LNCAP (cell line): ENCODE measurements at regions not wholly inside any gene's neighbourhood (a gene's known extent, or its start where the extent isn't known, plus 50 kb on each side); places are given as distances from the start of the nearest gene placed in this dataset.

ENCODE experiments used
- TF ChIP-seq, protein P1 (sequence below): fragments of 450-650 bp; IDR thresholded peaks from 2 replicates; pipeline ENCODE4 v1.5.1; 2017; ENCODE audit warnings: mild to moderate bottlenecking

DNA sequence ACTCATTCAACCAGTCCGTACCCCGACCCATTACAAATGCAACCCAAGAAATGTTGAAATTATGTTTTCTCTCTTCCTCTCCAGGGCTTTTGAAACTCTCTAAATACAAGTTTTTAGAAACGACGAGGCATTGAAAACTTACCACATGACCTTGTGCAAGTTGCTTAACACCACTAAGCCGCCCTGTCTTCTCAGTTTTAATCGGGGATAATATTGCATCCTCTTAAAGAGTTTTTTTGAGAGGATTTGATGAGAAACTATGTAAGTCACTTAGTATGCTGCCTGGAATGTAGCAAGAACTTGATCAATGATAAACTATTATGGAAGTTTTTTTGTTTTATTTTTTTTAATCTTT, 149.0 kb upstream of the FAM20A start:
- TF ChIP-seq, protein P1, sequence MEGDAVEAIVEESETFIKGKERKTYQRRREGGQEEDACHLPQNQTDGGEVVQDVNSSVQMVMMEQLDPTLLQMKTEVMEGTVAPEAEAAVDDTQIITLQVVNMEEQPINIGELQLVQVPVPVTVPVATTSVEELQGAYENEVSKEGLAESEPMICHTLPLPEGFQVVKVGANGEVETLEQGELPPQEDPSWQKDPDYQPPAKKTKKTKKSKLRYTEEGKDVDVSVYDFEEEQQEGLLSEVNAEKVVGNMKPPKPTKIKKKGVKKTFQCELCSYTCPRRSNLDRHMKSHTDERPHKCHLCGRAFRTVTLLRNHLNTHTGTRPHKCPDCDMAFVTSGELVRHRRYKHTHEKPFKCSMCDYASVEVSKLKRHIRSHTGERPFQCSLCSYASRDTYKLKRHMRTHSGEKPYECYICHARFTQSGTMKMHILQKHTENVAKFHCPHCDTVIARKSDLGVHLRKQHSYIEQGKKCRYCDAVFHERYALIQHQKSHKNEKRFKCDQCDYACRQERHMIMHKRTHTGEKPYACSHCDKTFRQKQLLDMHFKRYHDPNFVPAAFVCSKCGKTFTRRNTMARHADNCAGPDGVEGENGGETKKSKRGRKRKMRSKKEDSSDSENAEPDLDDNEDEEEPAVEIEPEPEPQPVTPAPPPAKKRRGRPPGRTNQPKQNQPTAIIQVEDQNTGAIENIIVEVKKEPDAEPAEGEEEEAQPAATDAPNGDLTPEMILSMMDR: no peak

DNA sequence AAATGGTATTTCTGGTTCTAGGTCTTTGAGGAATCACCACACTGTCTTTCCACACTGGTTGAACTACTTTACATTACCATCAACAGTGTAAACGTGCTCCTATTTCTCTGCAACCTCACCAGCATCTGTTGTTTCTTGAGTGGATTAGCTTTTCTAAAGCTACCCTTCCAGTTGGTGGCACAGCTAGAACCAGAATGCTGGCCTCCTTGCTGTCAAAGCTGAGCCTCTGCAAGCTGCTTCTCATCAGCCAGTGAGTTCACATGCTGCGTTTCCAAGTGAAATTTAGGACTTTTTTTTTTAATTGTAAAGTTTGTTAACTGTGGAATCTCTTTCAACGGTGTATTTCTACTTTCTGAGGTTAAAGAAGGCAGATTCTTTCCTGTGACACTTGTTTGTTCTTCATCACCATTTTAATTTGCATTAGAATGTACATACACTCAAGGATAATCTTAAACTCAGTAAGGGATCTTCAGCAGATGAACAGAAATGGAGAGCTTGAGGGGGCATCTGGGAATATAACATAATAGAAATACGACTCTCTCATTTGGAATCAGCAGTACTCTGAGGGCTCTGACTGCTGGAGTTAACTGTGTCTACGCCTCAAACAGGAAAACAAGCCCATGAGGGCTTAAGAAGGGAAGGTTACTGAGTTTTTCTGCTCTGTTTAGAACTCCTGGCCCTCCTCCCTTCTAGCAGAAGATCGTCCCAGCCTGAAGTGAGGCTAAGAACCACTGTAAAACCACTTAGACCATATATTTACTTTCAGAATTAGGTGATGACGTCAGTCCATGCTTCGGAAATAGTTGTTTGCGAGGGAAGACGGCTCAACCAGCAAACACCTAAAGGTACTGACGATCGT, 148.4 kb upstream of the FAM20A start:
- TF ChIP-seq, protein P1: no peak

DNA sequence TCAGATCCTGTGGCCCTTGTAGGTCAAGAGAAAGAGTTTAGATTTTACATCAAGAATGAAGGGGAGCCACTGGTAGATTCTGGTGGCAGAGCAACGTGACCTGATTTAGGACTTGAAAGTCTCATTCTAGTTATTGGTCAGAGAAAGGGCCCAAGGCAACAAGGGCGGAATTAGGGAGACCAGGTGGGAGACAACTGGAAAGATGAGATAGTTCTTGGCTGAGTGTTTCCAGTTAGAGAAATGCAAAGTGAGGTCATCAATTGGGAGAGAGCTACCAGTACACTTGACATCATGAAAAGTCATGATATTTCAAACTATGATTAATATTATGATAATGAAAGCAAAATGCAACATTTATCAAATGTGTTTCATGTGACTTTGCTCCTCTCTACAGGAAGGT, 147.2 kb upstream of the FAM20A start:
- TF ChIP-seq, protein P1: no peak

DNA sequence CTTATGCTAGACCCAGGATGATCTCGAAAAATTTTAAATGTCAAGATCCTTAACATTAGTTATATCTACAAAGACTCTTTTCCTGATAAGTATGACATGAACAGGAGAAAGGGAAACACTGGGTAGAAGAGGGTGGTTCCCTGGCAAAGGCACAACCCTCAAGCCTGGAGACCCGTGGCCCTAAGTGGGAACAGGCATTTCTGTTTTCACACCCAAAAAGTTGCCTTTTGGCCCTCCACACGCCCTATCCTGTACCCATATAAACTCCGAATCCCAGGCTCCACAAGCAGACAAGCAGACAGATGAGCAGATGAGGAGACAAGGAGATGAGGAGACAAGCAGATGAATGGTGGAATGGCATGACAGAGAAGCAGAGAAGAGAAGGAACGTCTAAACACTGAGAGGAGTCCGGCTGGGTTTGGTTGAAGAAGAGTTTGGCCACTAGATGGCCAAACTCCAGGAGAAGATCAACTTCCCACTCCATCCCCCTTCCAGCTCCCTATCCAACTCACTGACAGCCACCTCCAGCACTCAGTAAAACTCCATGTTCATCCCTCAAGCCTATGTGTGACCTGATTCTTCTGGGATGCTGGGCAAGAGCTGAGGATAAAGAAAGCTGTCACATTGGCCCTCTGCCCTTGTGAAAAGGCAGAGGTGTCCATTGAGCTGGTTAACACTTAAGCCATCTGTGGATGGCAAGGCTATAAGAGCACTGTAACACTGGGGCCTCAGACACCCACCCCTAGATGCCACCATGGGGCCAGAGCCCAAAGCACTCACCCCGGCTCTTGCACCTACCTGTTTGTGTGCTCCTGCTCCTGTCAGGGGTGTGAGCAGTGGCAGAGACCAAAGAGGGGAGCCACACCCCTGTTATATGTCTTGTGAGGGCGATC, 139.6 kb upstream of the FAM20A start:
- TF ChIP-seq, protein P1: no peak; the same call in 1 of the 2 replicates

DNA sequence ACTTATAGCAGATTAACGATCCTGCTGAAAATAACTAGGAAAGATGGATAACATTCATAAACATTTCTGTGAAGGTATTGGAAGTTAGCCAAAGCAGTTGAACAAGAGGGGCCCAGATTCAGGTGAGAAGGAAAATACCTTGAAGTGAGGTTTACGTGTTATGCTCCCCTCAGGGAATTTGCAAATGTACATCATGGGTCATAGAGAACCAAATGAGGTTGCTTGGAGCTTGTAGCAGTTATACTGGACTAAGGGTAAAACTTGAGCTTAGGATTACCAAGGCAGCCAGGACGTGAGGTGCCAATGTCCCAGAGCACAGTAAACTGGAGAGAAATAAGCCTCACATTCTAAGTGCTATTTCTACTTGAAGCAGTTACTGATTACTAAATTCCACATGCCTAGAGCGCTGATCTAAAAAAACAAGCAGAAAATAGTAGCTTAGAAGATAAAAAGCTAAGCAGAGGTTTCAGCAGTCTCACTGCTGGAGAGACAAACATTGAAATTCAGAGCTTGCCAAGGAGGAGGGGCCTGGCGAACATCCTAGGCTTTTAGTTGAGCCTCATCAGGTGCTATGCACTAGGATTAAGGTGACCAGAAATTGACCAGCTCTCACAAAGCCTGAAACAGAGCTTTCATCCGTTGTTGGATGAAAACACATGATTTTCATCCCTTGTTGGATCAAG, 136.7 kb upstream of the FAM20A start:
- TF ChIP-seq, protein P1: no peak

DNA sequence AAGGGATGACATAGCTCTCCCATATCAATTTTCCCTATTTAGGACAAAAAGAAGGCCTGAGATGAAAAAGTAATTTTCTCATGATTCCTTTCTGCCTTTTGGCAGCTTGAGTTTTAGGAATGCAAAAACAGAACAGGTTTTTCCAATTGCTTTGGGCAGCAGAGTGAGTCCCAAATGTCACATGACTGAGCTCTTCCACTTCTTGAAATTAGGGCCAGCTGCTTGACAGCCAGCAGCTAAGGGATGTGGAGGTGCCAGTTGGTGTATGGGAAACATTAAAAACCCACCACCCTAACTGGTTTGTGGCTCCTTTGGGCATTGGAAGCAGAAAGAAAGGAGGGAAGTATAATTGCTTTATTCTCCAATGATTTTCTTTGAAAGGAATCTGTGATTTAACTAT, 133.8 kb upstream of the FAM20A start:
- TF ChIP-seq, protein P1: no peak

DNA sequence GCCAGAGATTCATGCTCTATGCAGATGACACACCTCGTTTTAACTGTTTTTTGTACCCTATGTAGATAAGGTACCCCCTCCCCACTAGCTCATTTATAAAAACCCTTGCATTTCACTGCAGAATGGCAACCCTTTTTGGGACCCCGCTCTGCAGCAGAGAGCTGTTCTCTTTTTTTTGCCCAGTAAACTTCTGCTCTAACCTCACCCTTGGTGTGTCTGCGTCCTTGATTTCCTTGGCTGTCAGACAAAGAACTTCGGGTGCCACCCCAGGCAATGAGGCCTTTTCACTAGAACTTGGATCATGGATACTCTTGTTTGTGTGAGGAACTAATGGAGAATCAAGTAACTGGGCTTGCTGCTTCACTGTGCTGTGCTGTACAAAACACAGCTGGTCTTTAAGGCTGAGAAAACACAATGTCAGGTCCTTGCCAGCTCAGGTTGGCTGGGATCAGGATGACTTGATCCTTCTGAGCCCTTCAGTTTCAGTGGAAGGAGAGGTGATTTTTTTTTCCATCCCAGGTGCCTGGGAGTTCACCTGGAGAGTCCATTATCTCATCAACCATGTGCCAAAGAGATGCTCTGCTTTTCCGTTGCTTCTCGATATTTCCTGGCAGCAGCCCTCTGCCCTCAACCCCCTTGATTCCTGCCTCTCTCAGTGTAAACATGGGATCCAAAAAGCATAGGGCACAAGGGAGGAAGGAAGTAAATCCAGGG, 133.2 kb upstream of the FAM20A start:
- TF ChIP-seq, protein P1: no peak
